NCI-H146 (cell line): ENCODE measurements at regions not wholly inside any gene's neighbourhood (a gene's known extent, or its start where the extent isn't known, plus 50 kb on each side); places are given as distances from the start of the nearest gene placed in this dataset.

Experiments used
- DNase-seq: peaks from one replicate; lab custom pipeline; 2025; lab: John Stamatoyannopoulos, UW

DNA sequence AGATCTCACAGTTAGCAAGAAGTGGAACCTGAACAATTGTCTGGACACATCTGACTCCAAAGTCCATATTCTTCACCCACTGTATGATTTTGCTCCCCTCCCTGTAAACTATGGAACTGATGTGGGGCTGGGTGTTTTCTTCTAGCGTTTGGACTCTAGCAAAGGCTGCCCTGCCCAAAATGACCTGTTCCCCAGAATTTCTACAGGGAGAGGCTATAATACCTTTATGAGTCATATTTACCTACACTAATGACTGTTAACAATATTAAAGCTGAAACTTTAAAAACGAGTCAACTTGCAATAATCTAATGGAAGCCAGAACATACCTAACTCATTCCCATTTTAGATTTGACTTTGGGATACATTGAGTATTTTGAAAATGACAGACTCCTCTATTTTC lies 531.2 kb upstream of the CFAP20DC start:
- DNase-seq = no peak

DNA sequence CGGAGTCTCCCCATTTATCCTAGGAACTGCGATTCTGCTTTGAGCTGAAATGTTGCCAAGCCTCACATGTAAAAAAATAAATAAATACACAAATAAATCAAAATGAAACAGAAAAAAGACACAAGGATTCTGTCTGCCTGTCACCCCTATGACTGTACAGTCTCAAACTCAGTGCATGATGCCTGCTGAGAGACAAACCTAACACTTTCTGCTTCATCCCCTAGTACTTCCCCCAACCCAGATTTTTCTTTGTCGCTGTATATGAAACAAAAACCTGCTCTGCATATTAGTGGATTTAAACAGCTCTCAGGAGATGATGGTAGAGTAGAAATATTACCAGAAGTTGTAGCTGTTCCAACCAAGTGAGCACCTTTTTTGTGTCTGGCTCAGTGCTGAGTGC lies 530.7 kb upstream of the CFAP20DC start:
- DNase-seq = no peak

DNA sequence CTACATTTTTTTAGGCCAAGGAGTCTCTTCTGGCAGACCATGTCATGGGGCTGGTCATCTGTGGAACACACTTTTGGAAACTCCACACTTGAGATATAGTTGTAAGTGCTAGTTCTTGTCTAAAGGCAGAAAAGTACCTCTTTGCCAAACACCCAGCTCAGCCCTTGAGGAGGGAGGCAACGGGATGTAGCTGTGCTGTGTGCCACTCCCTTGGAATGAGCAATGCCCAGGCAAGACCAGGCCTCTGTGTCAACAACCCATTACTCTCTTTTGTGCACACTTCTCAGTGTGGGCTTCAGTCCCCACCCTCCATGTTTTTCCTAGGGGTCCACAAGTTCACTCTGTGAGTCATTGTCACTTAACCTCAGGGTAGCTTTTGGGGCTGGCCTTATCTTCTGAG lies 528.3 kb upstream of the CFAP20DC start:
- no peak for DNase-seq

DNA sequence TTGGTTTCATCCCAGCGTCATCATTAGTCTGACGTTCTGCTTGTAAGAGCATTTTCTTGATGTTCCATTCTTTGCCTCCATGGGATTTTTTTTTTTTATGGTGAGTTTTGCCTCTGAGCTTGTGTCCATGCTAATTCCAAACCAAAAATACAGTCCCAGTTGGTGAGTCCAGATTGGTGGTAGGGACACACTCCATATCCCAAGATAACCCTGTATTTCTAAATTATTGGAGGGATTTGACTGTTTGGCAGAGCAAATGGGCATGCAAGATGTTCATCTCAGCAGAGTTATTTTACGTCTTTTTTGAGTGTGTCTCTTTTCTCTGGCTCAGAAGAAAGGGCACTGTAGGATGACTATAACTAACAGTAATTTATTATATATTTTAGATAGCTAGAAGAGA lies 526.8 kb upstream of the CFAP20DC start:
- no peak for DNase-seq

DNA sequence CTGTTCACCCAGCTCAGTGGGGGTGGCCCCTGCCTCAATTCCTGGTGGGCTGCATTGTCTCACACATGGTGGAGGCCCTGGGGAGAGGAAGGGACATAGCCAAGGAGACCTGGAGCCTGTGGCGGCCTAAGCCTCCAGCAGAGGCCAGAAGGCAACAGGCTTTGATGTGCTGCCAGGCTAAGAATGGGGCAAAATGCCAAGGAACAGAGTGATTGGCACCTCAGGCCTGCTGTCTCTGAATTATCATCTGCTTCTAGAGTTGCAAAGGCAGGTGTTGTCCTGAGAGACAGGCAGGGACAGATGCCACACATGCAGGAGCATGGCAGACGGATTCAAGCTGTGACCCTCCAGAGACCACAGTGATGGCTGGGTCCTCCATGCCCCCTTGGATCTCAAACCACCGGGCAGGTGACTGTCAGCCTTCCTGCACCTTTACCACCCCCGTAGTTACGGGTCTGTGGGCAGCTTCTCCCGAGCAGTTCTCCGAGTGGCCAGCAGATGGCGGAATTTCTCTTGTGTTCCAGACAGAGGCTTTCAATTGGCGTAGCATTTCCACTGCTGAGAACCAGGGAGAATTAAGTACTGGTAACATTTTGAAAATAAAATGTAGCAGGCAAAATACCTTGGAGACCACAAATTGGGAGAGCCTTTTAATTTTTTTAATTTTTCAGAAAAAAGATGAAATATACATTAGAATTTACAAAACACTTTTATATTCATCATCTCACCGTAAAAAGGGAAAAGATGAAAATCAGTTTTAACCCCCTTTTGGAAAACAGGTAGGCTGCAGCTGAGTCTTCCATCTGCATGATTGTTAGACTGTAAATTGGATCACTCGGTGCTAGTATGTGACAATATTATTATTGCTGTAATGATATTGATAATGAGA lies 525.5 kb upstream of the CFAP20DC start:
- peak; percentile 81 for DNase-seq

DNA sequence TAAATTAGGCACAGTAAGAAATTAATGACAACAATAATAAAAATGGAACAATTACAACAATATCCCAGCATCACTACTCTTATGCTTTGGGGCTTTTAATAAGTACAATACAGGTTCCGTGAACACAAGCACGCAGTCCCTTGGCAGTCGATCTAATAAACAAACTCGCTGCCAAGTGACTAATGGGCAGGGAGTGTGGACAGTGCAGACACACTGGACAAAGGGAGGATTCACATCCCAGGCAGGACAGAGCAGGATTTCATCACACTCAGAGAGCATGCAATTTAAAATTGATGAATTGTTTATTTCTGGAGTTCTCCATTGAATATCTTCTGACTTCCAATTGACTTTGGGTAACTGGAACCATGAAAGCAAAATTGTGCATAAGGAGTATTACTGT lies 524.1 kb upstream of the CFAP20DC start:
- no peak for DNase-seq

DNA sequence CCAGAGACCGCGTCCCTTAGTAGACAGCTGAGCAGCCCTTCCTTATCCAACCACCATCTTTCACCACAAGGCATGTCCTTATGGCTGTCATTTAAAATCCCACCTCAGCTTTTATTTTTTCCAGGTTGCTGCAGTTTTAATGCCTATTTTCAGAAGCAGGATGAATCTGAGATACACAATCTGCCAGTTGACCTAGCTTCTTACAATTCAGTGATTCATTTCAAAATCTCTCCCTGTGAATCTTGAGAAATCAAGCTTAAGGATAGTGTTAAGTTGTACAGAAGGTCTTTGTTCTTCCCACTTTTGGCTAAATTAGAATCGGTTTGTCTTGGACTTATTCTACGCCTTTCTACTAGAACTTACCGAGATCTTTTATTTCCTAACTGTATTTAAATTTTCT lies 522.3 kb upstream of the CFAP20DC start:
- no peak for DNase-seq

DNA sequence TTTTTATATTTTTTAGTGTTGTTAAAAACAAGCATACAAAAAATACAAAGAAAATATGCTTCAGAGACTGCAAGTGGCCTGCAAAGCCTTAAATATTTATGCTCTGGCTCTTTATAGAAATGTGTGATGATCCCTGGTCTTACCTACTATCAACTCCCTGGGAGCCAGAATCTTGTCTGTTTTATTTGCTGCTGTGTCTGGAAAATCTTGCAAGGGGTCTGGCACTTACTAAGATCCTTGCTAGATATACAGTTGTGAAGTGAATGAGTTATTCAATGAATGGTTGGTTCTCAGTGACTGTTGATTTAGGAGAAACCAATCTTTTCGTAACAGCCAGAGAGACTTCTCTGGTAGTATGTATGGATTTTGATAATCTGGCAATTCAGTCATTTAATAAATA lies 521.0 kb upstream of the CFAP20DC start:
- no peak for DNase-seq

DNA sequence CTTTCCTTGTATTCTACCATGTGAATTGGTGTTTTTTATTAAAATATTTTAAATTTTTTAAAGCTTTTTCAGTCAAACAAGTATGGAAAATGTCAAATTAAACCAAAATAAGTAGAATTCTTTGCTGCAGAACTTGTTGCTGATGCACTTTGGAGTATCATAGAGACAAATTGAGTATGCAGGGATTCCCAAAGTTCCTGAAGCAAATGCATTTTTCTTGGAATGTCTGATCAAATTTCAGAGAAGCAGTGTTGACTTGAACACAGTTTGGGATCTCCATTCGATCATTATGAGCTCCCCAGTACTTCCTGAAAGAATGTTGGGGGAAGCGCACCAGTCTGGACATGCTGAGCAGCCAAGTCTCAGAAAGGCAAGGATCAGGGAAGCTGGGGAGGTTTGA lies 517.8 kb upstream of the CFAP20DC start:
- DNase-seq = no peak

DNA sequence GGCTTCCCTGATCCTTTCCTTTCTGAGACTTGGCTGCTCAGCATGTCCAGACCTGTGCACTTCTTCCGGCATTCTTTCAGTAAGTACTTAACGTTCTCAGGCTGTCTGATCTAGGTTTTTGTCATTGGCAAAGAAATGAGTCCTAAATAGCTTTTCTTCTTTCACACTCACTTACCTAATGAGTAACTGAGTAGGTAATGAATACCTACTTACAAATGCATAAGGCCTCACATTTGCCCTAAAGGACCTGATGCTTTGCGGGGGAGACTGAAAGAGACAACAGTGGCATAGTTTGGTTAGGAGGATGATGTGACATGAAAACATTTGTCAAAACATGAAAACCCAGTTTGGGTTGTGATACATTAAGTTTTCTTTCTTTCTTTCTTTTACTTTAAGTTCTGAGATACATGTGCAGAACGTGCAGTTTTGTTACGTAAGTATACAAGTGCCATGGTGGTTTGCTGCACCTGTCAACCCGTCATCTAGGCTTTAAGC lies 516.7 kb upstream of the CFAP20DC start:
- no peak for DNase-seq

DNA sequence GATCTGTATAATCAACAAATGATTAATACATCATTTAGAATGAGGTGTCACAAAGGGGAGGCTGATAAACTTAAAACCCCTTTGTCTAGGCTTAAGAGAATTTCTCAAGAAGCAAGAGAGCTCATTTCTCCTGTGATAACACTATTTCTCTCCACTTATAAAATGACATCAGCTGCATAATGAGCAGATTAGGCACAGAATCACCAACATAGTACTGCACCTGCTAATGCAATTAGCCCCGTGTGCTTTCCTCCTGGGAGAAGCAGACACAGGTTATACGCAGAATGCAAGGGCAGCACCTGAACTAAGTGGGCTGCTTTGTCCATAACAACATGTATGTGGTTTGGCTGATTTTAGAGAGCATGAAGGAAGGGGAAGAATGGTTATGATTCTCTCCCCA lies 515.3 kb upstream of the CFAP20DC start:
- DNase-seq = peak; percentile 78

DNA sequence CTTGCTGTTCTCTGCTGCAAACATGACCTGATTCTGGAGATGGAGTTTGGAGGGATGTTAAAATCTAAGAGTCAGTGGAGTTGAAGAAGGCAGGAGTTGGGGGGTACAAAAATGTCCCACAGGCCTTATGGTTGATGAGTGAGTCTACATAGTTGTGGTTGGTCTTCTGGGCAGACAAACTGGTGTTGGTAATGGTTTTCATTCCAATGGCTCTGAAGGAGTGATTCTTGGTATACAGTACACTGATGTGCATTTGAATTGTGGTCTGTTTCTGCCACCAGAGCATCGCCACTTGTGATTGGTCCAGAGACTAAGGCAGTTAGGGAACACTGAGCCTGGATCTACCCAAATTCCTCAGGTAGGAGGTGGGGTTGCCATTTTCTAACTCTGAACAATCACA lies 514.1 kb upstream of the CFAP20DC start:
- DNase-seq = no peak

DNA sequence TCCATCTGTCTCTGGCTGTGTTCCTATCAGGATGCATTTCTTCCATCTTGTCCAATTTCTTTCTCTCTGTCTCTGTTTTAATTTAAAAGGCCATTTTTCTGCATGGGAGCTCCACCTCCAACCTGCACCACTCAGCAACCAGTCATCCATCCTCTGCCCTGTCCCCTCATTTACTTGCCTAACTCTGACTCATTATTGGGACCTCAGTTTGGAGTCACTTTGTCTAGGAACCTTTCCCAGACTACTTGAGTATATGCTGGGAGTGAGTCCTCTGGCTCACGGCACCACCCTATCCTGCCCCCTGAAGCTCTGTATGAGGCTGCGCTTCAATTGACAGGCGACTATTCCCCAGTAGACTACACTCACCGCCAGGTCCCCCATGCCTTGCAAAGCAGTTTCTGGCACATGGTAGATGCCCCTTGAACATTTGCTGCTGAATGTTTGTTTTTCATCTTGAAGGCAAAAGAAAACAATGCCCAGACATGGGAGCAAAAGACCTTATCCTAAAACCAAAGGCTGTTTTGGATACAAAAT lies 513.3 kb upstream of the CFAP20DC start:
- no peak for DNase-seq

DNA sequence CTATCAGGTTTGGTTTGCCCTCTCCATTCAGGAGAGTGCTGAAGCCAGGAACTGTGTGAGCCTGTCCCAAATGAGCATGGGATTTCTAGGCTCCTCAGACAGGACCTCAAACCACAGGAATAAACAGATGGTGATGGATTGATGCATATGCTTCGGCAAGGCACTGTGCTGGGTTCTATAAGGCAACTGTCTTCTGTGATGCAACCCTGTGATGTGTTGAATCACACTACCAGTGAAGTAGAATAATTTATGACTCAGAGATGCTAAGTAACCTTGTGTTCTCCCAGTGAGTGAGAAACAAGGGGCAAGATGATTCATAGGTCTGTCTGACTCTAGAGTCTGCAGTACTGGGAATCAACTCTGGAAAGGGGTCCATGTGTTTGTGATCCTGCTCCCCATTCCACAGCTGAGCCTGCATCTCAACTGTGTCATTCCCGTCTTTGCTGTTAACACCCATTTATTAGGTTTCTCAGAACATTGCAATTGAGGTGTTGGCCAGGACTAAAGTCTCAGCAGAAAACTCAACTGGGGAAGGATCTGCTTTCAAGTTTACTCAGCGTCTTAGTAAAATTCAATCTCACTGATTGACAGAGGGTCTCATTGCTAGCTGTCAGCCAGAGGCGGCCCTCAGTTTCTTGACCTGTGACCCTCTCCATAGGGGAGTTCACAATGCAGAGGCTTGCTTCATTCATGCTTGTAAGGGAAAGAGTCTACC lies 510.1 kb upstream of the CFAP20DC start:
- no peak for DNase-seq

DNA sequence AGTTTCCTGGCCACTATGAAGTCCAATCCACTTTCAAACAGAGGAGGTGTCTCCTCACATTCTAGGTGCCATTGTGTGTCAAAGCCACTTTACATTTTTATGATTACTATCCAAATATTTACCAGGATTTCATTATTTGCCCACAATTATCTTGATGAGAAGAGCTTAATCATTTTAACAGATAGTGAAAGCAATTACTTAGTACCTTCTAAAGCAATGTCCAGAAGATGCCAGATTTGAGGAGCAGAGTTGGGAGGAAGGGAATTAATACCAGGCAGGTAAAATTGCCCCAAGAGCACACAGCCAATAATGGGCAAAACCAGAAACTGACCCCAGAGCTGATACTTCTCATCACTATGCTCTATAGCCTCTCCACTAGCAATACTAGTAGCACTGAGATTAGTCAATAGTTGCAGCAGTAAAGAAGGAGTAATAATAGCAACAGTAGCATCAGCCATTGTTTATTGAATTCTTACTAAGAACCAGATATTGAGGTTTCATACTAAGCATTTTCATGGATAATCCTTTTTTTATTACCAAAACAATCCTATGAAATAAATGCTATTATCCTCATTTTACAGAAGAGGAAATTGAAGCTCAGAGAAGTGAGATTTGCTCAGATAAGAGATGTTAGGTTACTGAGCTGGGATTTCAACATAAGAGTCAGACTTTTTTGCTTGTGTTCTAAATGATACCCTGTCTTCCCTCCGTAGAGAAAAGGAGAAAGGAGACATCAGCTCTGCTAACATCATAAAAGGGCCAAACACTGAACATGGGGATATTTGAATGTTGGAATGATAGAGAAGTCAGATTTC lies 509.3 kb upstream of the CFAP20DC start:
- DNase-seq = peak; percentile 77

DNA sequence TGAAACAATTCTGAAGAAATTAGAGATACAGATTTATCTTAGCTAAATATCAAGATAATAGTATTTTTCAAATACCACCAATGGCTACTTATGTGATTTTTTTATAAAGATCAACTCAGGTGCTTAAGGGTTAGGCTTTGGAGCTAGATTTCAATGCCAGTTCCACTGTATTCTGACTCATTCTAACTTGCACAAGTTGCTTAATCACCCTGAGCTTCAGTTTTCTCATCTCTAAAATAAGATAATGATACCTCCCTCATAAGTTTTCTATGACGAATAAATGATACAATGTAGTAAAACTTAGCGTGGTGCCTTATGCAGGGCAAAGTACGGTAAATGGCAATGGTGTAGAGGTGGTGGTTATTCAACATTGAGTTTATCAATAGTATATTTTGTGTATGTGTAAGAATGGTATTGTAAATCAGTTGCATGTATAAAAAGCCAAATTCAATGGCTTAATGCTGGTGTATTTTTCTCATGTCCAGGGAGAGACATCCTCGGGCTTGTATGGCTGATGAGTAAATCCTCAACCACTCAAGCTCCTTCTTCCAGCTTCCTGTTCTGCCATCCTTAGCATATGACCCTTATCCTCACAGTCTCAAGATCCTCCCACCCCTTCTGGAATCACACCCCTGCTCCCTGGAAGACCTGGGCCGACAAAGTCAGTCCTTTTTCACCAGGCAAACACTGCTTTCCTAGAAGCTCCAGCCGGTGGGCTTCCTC lies 505.9 kb upstream of the CFAP20DC start:
- no peak for DNase-seq

DNA sequence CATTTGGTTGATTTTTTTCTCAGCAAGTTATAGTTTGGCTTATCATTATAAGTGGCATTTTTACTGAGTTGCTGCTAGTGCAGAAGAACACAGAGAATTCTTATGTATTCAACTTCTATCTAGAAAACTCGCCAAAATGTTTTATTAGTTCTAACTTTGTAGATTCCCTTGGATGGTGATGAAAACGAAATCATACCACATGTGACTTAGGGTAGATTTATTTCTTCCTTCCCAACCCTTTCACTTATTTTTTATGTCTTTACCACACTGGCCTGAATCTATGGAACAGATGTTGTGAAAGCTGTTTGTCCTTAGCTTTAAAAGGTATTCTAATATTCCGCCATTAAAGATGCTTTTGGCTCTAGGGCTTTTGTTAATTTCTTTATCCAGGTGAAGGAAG lies 503.3 kb upstream of the CFAP20DC start:
- no peak for DNase-seq

DNA sequence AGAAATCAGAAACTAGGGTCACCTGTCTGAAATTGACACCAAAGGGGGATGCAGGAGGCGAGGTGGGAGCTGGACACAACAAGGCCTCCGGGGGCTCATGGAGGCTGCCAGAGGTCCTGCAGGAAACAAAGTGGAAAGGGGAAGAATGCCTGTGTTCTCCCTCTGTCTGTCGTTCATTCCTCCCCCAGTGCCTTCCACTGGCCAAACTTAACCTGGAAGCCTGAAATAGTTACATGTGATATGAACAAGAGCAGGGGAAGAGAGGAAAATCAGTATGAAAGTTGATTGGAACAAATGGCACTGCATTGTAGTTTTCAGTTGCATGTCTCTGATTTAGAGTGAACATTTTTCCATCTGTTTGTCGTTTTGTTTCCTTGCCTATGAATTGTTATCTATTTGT lies 502.0 kb upstream of the CFAP20DC start:
- DNase-seq = no peak

DNA sequence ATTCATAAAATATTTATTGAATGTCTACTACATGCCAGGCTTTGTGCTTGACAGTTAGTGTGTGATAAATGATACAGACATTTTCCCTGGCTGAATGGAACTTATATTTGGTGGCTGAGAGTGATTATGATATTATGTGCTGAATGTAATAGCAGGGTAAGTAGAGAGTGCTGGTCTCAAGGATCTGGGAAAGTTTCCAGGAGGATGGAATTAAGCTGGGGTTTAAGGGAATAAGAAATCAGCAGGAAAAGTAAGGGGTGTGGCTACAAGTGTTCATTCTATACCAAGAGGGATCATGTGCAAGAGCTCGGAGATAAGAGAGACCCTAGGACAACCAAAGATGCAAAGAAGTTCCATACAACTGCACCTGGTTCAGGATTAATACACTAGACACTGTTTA lies 500.1 kb upstream of the CFAP20DC start:
- no peak for DNase-seq

DNA sequence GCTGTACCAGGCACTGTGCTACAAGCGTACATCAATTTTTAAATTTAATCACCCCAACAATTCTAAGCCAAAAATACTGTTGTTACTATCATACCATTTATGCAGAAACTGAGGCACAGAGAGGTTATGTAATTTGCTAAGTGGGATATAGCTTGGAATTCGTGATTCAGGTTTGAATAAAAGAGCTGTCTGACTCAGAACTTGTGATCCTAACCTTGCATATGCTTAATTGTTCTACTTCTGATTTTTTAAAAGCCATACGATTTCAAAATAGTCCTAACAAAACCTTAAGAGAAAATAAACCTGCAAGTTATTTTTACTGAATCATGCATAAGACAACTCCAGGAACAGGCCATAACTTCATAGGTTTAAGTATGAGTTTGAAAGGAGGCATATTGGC lies 498.0 kb upstream of the CFAP20DC start:
- DNase-seq = no peak

DNA sequence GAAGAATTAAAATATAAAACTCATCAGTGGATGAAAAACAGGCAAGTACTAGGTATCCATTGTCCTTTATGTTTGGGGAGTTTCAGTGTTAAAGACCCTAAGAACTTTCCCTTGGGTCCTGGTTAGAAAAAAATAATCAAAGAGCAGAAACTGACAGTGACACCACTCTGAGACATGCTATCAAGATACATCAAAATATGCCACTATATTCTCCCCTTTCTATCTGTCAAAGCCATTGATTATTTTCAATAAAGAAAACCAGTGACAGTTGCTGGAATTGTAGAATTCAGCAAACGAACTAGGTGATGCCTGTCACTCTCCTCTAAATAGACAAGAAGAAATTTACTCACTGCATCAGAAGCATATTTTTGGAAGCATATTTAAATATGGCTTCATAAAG lies 496.7 kb upstream of the CFAP20DC start:
- no peak for DNase-seq

DNA sequence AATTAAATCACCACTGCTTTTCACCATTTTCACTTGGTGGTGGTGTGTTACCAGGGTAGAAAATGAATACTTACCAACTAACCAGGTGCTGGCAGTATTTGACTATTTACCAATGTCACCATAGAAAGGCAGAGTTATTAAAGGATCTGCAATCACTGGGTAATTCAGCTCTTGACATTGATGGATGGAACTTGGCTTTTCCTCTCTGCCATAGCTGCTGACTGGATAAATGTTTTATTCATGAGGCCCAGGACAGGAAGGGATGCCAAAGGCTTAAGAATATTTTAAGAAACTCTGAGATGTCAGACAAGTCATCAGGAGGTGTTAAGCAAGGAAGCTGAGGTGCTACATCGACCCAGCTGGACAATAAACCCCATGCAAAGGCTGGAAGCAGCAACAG lies 495.5 kb upstream of the CFAP20DC start:
- DNase-seq = peak; percentile 77
